ENCODE measurements at regions not wholly inside any gene's neighbourhood (a gene's known extent, or its start where the extent isn't known, plus 50 kb on each side); places are given as distances from the start of the nearest gene placed in this dataset.
A peak's percentile ranks its signal among the peaks of the same experiment; 100 is the strongest.

DNA sequence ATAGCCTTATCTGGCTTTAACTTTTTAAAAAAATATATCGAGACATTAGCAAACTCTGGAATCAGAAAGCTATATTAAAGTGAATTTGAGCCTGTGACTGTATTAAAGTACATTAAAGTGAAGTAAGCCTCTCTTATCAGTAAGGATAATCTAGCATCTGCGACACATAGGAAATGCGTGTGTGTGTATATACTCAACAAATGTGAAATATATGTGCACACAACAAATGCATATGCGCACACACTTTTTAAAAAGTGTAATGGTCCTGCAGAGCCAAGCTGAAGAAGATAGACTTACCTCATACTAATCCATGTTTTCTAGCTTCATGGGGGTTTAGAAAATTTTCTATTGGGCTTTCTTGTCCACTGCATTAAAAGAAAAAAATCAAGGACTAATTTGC is 437.1 kb downstream of the ZIC1 start:
- DNase-seq (ENCODE audit: low spot score) (no peak), ATAC-seq (no peak)

DNA sequence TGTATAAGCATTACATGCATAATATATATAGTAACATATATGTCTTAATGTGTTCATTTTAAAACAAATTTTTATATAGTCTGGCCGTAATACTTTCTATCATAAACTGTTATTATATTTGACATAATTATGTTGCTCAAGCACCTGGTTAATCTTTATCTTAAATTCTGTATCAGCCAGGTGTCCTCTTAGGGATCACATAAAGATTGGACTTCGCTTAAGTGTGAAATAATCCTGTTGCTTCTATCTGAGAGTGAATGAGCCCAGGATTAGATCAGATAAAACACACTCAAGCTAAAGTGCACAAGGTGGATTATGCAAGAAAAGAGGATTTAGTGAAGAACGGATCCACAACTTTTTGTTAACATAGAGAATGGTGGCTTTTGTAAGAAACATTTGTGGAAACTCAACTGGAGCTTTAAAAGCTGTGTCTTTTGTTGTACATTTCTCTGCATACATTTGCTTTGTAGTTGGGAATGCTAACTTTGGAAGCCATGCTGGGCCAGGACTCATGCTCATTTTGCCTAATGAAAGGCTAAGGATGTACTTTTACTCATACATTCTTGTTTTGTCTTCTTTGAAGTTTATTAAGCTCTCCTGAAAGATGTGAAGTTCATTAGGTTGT is 437.8 kb downstream of the ZIC1 start:
- DNase-seq (ENCODE audit: low spot score): no peak
- ATAC-seq: no peak

DNA sequence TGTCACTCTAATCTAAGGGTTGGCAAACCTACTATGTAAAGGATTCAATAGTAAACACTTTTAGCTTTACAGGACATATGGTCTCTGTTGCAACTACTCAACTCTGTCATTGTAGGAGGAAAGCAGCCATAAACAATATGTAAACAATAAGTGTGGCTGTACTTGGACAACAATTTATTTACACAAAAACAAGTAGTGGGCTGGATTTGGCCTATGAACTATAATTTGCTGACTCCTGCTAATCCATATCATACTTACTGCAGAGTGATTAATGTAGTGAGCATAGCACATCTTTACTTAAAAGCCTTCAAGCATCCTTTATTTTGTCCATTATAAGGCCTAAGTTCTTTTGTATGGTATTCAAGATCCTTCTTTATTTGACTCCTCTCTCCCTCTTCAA is 441.9 kb downstream of the ZIC1 start:
- DNase-seq (ENCODE audit: low spot score): no peak
- ATAC-seq: no peak

DNA sequence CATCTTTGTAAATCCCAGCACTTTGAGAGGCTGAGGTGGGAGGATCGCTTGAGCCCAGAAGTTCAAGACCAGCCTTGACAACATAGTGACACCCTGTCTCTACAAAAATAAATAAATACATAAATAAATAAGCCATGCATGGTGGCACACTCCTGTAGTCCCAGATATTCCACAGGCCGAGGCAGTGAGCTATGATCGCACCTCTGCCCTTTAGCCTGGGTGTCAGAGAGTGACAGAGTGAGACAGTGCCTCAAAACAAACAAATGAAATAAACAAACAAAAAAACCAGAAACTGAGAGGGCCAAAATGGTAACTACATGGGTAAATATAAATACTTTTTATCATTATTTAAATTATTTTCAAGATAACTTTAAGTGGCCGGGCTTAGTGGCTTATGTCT is 445.4 kb downstream of the ZIC1 start:
- no peak for DNase-seq (ENCODE audit: low spot score)
- ATAC-seq: peak; percentile 71

DNA sequence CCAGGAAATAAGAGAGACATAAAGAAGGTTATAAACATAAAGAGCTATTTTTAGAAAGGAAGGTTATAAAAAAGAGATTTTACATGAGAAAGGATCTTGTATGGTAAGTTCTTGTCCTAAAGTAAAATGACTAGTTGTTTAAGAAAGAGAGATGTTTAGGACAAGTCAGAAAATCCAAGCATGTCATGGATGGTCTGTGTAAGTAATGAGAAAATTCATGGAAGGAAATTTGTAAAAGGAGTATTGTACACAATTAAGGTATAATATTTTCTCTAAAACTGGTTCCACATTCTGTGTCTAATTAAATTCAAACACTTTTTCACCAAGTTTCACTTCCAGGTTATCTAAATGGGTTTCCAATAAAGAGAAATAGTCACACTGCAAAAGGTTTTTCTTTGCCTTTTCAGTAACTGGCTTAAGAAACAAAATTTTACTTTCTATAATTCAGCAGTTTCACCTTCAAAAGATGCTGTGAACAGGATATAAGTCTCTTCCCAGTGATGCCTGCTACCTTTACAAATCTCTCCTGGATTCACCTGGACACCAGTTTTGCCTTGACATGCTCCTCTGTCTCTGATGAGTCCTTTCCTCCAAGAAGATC is 455.7 kb downstream of the ZIC1 start:
- no peak for DNase-seq (ENCODE audit: low spot score)
- ATAC-seq: no peak

DNA sequence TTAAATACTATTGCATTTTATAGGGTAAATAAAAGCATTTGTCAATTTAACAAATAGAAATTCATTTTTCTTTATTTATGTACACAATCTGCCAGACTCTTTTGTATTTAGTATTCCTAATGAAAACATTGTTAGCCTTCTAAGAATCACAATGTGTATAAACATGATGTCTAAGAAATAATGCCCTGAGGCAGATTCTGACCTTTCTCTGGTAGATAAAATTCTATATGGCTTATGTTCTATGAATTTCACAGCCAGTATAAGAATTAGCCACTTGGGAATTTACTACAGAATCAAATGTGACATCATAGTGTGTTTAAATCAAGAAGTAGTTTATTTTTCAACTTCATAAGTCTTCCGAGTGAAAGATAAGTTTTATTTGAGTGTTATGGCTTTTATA is 457.4 kb downstream of the ZIC1 start:
- ATAC-seq: no peak
- no peak for DNase-seq (ENCODE audit: low spot score)

DNA sequence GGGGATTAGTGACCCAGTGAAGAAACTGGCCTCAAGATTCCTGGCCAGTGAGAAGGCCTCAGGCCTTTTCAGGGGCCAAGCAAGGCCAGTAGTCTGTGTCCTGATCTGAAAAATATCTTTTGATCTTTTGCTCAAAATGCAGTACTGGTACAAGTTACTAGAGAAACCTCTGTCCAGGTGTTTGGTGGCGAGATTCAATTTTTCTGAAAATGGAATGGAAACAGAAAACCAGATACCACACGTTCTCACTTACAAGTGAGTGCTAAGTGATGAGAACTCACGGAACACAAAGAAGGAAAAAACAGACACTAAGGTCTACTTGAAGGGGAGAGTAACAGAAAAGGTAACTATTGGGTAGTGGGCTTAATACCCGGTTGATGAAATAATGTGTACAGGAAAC is 463.4 kb downstream of the ZIC1 start:
- no peak for DNase-seq (ENCODE audit: low spot score)
- ATAC-seq: no peak

DNA sequence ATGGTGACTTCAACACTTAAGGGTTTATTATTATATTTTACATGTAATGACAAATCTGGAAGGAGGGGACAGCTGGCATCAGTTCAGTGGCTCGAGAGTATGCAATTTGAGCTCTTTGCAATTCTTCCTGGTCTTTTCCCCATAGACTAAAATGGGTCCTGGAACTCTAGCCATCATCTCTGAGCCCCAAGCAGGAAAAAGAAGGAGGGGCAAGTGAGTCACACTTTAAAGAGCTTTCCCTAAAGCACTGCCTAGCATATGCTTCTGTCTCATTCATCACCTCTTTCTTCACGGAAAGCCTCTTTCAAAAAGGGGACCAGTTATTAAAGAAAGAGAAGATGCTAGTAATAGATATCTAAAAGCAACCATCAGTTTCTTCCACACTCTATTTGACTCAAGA is 466.3 kb downstream of the ZIC1 start:
- ATAC-seq (no peak), DNase-seq (ENCODE audit: low spot score) (no peak)

DNA sequence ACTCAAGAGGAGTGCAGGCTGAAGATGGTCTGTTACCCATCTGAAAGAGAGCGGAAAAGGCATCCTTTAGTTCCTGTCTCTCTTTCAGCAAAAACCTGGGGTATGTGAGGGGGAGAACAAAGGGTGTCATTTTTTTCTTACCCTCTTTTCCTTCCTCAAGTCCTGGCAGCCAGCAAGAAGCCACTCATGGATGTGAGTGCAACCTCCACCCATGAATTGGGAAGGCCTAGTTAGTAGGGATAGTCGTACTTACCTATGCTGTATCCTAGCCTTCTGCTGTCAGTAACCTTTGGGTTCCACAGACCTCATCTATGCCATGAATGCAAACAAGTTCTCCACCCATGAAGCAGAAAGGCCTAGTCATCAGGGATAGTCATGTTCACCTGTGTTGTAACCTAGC is 472.8 kb downstream of the ZIC1 start:
- no peak for ATAC-seq
- no peak for DNase-seq (ENCODE audit: low spot score)

DNA sequence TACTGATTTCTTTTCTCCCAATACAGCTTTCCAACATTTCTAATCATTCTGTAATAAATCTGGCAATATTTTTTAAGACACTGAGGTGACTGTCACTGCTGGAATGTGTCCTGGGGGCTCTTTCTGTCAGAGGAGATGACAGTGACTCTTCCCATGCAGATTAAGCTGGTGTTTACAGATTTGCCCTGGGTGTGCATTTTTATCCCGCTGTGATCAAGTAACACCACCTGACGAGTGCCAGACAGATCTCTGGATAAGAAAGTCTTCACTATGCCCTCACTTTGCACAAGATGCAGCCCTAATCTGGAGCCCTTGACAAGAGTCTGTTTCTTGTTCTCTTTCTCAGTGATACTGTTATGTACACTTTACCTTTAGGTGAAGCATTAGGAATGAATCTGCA is 477.7 kb downstream of the ZIC1 start:
- DNase-seq (ENCODE audit: low spot score) (no peak), ATAC-seq (no peak)

DNA sequence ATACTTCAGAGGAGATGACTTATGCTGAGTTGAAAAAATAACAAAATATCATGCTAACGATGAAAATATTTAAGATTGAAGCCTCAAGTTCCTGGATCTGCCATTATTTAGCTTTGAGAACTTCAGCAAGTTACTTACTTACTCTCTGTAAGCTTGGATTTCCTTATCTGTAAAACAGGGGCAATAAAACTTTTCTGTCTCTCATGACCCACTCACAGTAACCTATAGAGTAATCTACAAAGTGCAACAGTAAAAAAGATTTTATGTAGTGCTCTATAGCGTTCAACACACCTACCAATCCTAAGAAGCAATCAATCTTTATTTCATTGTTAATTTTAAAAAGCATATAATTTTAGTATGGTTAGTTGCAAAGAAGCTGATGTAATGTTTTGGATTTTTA is 478.6 kb downstream of the ZIC1 start:
- no peak for ATAC-seq
- no peak for DNase-seq (ENCODE audit: low spot score)

DNA sequence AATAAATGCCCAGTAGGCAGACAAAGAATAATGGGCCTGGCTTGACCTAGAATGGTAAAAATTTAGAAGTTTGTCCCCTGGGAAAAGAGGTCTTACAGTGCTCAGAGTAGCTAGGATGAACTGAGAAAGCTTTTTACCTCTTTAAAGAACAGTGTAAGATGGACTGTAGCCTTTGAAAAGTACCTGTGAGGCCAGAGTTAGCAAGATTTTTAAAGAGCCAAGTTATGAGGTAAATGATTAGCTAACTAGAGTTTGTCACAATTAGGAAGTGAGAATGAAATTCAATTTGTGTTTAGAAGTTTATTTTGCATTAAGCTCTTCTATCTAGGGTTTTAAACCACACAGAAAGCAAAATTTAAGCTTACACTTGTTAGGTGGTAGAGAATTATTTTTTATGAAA is 480.9 kb downstream of the ZIC1 start:
- ATAC-seq (no peak), DNase-seq (ENCODE audit: low spot score) (no peak)

DNA sequence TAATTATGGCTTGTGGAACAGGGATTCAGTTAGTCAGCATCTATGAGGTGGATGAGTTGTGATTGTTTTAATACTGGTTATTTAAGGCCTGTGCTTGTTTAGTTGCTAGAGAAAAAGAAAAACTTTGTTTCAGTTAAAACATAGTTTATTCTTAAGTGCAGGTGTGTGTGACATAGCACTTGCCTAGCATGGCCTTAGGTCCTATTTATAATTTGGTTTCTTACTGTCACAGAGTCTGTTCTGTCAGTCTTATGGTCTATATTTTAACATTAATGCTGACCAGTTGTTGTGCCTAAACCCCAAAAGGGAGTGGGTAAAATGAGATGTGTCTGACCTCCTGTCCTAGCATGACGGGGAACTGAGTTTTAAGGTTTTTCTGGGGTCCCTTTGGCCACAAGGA is 486.3 kb downstream of the ZIC1 start:
- no peak for ATAC-seq

DNA sequence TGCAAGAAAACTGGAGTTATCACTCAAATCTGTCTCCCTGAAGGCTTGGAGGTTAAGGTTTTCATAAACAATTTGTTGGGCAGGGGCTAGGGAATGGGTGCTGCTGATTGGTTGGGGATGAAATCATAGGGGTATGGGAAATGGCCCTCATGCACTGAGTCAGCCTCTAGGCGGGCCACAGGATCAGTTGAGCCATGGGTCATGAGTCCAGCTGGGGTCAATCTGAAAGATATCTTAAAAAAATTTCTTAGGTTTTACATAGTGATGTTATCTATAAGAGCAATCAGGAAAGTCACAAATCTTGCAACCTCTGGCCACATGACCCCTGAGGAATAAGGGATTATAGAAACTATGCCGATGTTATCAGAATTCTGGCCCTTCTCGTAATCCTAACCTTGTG is 491.7 kb downstream of the ZIC1 start:
- no peak for ATAC-seq
- no peak for DNase-seq (ENCODE audit: low spot score)

More for the DNA sequence above, 486.3 kb downstream of the ZIC1 start:
- no peak for DNase-seq (ENCODE audit: low spot score)

DNA sequence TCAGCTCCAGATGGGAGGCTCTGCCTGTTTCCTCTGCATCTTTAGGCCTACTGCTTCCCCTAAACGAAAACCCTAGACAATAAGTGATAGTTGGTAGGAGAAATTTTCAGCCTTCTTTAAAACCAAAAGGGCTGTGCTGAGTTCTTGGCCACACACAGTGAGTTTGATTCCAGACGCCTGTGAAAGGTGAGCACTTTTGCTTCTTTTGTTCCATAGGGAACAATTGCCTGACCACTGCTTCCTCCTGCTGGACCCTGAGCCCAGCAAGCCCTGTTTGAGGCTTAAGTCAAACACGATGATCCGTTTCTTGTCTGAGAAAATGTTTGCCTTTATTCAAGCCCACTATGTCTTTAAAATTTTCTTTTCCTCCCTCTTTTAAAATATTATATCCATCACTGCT is 493.9 kb downstream of the ZIC1 start:
- no peak for ATAC-seq

DNA sequence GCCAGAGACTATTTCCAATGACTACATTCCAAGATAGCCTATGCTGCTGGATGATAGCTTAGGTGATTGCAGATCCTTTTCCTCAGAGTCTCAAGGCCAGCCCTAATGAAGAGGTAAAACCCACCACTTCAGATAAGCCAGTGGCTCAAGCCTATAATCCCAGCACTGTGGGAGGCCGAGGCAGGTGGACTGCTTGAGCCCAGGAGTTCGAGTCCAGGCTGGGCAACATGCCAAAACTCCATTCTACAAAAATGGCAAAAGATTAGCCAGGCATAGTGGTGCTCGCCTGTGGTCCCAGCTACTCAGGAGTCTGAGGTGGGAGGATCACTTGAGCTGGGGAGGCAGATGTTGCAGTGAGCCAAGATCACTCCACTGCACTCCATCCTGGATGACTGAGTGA is 495.3 kb downstream of the ZIC1 start:
- ATAC-seq (no peak), DNase-seq (ENCODE audit: low spot score) (no peak)

More for the DNA sequence above, 493.9 kb downstream of the ZIC1 start:
- DNase-seq (ENCODE audit: low spot score): no peak

DNA sequence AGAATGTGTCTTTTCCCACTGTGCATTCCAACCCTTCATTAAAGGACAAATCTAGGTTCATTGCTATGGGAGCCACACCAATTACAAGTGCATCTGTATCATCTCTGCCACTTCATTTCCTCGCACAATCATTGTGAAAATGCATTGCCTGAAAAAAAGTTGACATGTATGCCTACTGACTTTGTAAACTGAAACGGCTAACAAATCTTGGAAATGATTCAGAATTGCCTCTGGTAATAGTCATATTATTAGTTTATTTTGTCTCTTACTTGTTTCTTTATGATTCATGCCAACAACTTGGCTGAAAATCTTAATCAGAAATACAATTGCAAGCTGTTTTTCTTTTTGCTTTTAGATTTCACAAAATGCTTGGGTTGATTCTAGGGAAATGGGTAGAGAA is 497.1 kb downstream of the ZIC1 start:
- ATAC-seq (no peak), DNase-seq (ENCODE audit: low spot score) (no peak)

DNA sequence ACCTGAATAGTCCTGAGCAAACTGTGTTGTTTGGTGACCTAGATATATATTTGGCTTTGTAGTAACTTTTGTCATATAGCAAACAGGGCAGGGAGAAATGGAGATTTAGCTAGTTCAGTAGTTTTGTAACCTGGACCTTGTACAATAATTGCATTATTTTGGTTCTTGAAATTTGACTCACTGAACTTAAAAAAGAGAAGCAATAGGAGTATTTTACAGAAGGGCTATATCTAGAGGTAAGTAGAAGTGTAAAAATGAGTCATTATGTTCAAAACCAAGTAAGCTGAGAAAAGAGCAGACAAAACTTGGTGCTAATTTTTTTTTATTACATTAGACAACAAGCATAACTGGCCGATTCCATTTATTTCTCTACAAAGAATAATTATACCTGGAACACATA is 505.4 kb downstream of the ZIC1 start:
- DNase-seq (ENCODE audit: low spot score): no peak
- no peak for ATAC-seq

DNA sequence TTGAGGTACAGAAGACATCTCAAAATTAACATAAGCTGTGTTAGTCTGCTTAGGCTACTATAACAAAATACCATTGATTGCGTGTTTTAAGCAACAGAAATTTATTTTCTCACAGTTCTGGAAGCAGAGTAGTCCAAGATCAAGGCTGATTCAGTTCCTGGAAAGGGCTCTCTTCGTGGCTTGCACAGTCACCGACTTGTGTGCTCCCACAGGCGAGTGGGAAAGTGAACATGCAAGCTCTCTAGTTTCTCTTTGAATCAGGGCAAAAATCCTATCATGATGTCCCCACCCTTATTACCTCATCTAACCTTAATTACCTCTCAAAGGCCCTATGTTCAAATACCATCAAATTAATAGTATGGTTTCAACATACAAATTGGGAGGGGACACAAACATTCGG is 505.9 kb downstream of the ZIC1 start:
- ATAC-seq (no peak), DNase-seq (ENCODE audit: low spot score) (no peak)

DNA sequence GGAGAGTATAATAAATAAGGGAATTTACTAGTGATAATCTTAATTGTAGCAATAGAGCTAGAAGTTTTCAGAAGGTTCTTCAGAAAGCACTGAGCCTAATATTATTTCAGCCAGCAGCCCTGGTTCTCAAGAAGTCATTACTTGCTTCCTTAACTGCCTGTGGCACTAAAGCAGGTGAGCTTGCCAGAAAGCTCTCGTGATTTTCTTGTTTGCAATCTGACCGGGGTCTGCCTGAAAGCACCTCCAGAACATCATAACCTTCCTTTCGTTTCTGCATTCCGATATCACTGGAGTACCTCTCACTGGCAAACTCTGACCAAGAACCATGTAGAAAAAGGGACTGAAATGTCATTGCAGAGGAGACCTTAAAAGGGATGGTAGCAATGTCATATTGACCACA is 510.3 kb downstream of the ZIC1 start:
- ATAC-seq (no peak), DNase-seq (ENCODE audit: low spot score) (no peak)

DNA sequence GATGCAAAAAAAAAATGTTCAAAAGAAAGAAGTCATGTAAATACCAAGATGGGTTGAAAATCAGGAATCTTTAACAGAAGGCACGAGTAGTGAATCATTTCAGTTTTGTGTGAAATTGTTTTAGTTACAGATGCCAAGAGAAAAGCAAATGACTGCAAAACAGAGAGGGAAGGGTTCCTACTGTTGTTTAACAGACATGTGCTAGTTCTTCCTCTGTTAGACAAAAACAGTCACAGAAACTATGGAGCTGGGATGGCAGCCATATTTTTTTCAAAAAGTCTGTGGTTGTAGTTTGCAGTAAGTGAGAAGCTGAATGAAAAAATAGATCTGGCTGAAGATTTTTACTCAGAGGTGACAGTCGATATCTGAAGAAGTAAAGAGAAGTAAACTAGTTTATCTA is 511.9 kb downstream of the ZIC1 start:
- DNase-seq (ENCODE audit: low spot score): no peak
- ATAC-seq: no peak

DNA sequence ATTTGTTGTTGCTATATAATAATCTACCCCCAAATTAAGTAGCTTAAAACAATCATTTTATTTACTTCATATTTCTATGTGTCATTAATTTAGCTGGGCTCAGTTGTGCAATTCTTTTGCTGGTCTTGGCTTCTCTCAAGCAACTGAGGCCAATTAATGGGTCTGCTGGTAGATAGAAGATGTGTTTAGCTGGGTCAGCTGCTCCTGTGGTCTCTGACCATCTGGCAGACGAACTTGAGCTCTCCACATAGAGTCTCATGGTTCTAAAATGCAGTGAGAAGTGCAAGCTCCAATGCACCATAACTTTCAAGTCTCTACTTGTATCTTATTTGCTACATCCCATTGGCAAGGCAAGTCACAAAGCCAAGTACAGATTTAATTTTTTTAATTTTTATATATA is 515.6 kb downstream of the ZIC1 start:
- no peak for DNase-seq (ENCODE audit: low spot score)
- ATAC-seq: no peak

DNA sequence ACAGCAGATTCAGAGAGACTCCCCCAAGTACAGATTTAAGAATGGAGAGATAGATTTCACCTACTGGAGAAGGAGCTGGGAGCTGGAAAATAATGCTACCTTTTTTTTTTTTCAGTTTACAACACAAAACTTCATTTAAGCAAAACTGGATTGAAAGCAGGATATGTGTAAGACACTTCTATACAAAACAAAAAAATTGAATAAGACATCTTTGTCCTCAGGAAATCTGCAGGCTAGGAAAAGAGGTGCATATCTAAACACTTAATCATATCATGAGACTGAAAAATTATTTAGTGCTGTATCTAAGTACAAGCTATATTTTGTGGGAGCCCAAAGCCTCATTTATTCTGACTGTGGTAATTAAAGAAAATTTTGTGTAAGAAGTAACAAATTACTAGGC is 516.1 kb downstream of the ZIC1 start:
- no peak for ATAC-seq
- no peak for DNase-seq (ENCODE audit: low spot score)
